Naive thymus-derived CD4-positive, alpha-beta T cell (primary cell): ENCODE measurements at regions not wholly inside any gene's neighbourhood (a gene's known extent, or its start where the extent isn't known, plus 50 kb on each side); places are given as distances from the start of the nearest gene placed in this dataset.

ENCODE experiments used
- ATAC-seq: fragments of 150-1000 bp; cut with Tn5 transposase; 2 replicates; pipeline ENCODE4 v1.10.0; 2021; ENCODE audit warnings: mild to moderate bottlenecking, moderate library complexity
- CTCF ChIA-PET: fragments of 350-600 bp; sonication (Branson Sonifier 250); formaldehyde crosslinking; loops from one replicate; lab custom pipeline; 2021; ENCODE audit warnings: antibody characterized with exemption; lab: Charles Lee
- POLR2A ChIA-PET: fragments of 350-600 bp; sonication (Branson Sonifier 250); formaldehyde crosslinking; loops from one replicate; lab custom pipeline; 2021; ENCODE audit warnings: antibody characterized with exemption, inconsistent platforms; lab: Charles Lee
- DNase-seq, 9 donors: peaks; one replicate each; pipeline versions ENCODE4 v3.0.0 to v3.0.0-alpha.2; 2020 to 2022; ENCODE audit warnings: mixed read lengths in 1 of 9
- H3K27ac ChIP-seq: one replicate; pipeline ENCODE4 v1.7.0; 2013; ENCODE audit warnings: mild to moderate bottlenecking, low read depth, low read length, moderate library complexity
- H3K27me3 ChIP-seq, 2 donors: one replicate each; pipeline ENCODE4 v1.7.0; 2013; ENCODE audit warnings: low read length in 2 of 2, mild to moderate bottlenecking in 2 of 2, moderate library complexity in 2 of 2; ENCODE audit not compliant: control insufficient read depth in 2 of 2, insufficient read depth in 2 of 2
- H3K36me3 ChIP-seq, 3 experiments: 1 replicate in 2 of 3; 2 replicates in 1 of 3; pipeline ENCODE4 v1.7.0; 2013; ENCODE audit warnings: low read length in 3 of 3, mild to moderate bottlenecking in 3 of 3, moderate library complexity in 1 of 3; ENCODE audit not compliant: insufficient read depth in 3 of 3, control insufficient read depth in 2 of 3
- H3K4me1 ChIP-seq, 2 donors: one replicate each; pipeline ENCODE4 v1.7.0; 2013; ENCODE audit warnings: low read length in 2 of 2, mild to moderate bottlenecking in 2 of 2, moderate library complexity in 1 of 2; ENCODE audit not compliant: control insufficient read depth in 2 of 2, insufficient read depth in 2 of 2
- H3K4me3 ChIP-seq: 2 replicates; pipeline ENCODE4 v1.7.0; 2013; ENCODE audit warnings: mild to moderate bottlenecking, low read length
- H3K9me3 ChIP-seq, 3 experiments: 1 replicate in 2 of 3; 2 replicates in 1 of 3; pipeline ENCODE4 v1.7.0; 2013; ENCODE audit warnings: low read length in 3 of 3; ENCODE audit not compliant: control insufficient read depth in 2 of 3
- H3K27ac Mint-ChIP-seq, 9 donors: one replicate each; pipeline ENCODE4 v1.8.0; 2020 to 2022; ENCODE audit warnings: mixed read lengths in 9 of 9, mild to moderate bottlenecking in 8 of 9, moderate library complexity in 5 of 9, inconsistent platforms in 2 of 9
- H3K27me3 Mint-ChIP-seq, 5 donors: one replicate each; pipeline ENCODE4 v1.8.0; 2021 to 2022; ENCODE audit warnings: mixed read lengths in 5 of 5, mild to moderate bottlenecking in 1 of 5
- H3K36me3 Mint-ChIP-seq, 5 donors: one replicate each; pipeline ENCODE4 v1.8.0; 2020 to 2022; ENCODE audit warnings: mixed read lengths in 5 of 5, mild to moderate bottlenecking in 3 of 5, inconsistent platforms in 1 of 5
- H3K4me1 Mint-ChIP-seq, 7 donors: one replicate each; pipeline ENCODE4 v1.8.0; 2020 to 2022; ENCODE audit warnings: mixed read lengths in 7 of 7, mild to moderate bottlenecking in 3 of 7, inconsistent platforms in 1 of 7
- H3K4me3 Mint-ChIP-seq, 10 donors: one replicate each; pipeline ENCODE4 v1.8.0; 2020 to 2022; ENCODE audit warnings: mild to moderate bottlenecking in 10 of 10, mixed read lengths in 10 of 10, moderate library complexity in 6 of 10, inconsistent platforms in 2 of 10
- H3K9me3 Mint-ChIP-seq, 11 donors: one replicate each; pipeline ENCODE4 v1.8.0; 2020 to 2022; ENCODE audit warnings: mixed read lengths in 11 of 11, mild to moderate bottlenecking in 4 of 11, inconsistent platforms in 1 of 11, moderate library complexity in 1 of 11
- intact Hi-C, 2 donors: fragments of 100-400 bp; cut with micrococcal nuclease; formaldehyde crosslinking; loops; one replicate each; pipeline ENCODE4 v1.15.1; 2023

DNA sequence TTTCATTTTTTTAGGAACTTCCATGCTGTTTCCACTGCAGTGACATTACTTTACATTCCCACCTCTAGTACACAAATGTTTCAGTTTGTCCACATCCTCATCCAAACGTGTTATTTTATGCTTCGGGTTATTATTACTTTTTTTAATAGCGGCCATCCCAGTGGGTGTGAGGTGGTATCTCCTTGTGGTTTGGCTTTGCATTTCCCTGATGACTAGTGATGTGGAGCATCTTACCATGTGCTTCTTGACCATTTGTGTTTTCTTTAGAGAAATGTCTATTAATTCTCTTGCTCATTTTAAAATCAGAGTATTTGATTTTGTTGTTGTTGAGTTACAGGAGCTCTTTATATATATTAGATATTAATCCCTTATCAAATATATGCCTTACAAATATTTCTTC, 70.3 kb upstream of the ANO1 start:
- Histone ChIP-seq H3K9me3 (no peaks in the 10 kb centered on the region), H3K27ac (no peak overlapping the region), H3K4me1 (no peaks in the 10 kb centered on the region), H3K36me3 (no peaks in the 10 kb centered on the region), H3K4me3 (no peak overlapping the region), H3K27me3 (no peaks in the 10 kb centered on the region)
- H3K27ac Mint-ChIP-seq: no peak overlapping the region
- no peaks in the 10 kb centered on the region for H3K36me3 Mint-ChIP-seq
- no peaks in the 10 kb centered on the region for H3K9me3 Mint-ChIP-seq
- DNase-seq (no peak), ATAC-seq (no peak)
- ChIA-PET CTCF (no interaction called here), POLR2A (no interaction called here)
- intact Hi-C loops: no loop called here
- peaks cover 0 to 6% (median 0%) of the 10 kb centered on the region in 7 donors for H3K4me1 Mint-ChIP-seq
- no peak overlapping the region for H3K4me3 Mint-ChIP-seq
- peaks cover 0 to 7% (median 0%) of the 10 kb centered on the region in 5 donors for H3K27me3 Mint-ChIP-seq

DNA sequence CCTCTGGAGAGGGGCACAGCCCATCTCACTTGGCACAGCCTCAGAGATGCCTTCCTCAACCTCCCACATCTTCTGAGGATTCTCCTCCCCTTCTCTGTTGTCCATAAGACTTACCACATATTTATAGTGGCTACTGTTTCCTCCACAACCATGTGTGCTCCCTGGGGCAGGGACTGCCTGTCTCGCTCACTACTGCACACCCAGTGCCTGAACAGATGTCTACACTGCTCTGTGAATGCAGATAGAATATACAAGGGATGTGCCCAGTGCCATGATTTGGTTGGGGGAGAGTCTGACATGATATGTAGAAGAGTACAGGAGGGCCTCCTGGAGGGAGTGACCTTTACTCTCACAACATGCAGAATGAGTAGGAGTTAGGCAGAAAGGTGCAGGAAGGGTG, 67.3 kb upstream of the ANO1 start:
- H3K27me3 ChIP-seq: no peaks in the 10 kb centered on the region
- Mint-ChIP-seq H3K27ac (no peak overlapping the region), H3K27me3 (peaks cover 0 to 3% (median 0%) of the 10 kb centered on the region in 5 donors), H3K36me3 (no peaks in the 10 kb centered on the region), H3K4me3 (no peak overlapping the region), H3K9me3 (no peaks in the 10 kb centered on the region), H3K4me1 (no peaks in the 10 kb centered on the region)
- ATAC-seq (no peak), DNase-seq (no peak)
- H3K4me3 ChIP-seq: no peak overlapping the region
- H3K9me3 ChIP-seq: no peaks in the 10 kb centered on the region
- no peaks in the 10 kb centered on the region for H3K36me3 ChIP-seq
- CTCF ChIA-PET: no interaction called here
- intact Hi-C loops: no loop called here
- no peaks in the 10 kb centered on the region for H3K4me1 ChIP-seq
- no peak overlapping the region for H3K27ac ChIP-seq
- POLR2A ChIA-PET: no interaction called here

DNA sequence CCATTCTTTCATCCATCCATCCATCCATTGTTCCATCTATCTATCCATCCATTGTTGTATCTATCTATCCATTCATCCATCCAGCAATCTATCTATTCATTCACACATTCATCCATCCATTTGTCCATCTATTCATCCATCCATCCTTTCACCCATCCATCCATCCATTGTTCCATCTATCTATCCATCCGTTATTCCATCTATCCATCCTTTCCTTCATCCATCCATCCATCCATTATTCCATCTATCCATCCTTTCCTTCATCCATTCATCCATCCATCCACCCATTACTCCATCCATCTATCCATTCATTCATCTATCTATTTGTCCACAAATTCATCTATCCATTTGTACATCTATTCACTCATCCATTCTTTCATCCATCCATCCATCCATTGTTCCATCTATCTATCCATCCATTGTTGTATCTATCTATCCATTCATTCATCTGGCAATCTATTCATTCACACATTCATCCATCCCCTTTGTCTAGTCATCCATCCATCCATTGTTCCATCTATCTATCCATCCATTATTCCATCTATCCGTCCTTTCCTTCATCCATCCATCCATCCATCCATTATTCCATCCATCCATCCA, 65.9 kb upstream of the ANO1 start:
- Mint-ChIP-seq H3K27me3 (peaks cover 0 to 11% (median 5%) of the 10 kb centered on the region in 5 donors), H3K36me3 (no peaks in the 10 kb centered on the region)
- ATAC-seq: no peak

DNA sequence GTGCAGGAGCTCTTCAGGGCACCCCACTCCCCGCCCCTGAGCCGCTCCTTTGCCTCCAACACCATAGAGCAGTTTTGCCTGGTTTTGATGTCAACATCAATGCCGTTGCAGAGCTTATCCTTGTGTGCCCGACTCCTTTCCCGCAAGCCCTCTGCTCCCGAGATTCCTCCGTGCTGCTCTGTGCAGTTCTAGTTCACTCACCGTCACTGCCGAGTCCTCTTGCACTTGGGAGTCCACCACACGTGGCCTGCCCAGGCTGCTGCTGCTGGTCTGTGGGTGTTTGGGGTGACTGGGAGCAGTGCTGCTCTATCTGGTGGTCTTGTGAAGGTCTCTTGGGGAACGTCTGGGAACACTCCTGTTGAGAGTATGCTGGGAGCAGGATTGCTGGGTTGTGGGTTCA, 63.8 kb upstream of the ANO1 start:
- peaks cover 0 to 17% (median 6%) of the 10 kb centered on the region in 5 donors for H3K27me3 Mint-ChIP-seq
- Histone ChIP-seq H3K4me1 (no peaks in the 10 kb centered on the region), H3K4me3 (no peak overlapping the region), H3K27ac (no peak overlapping the region), H3K36me3 (no peaks in the 10 kb centered on the region), H3K9me3 (no peaks in the 10 kb centered on the region), H3K27me3 (no peaks in the 10 kb centered on the region)
- no peak for DNase-seq
- intact Hi-C loops: no loop called here
- H3K27ac Mint-ChIP-seq: no peak overlapping the region
- H3K4me3 Mint-ChIP-seq: no peak overlapping the region
- CTCF ChIA-PET: no interaction called here
- no peaks in the 10 kb centered on the region for H3K36me3 Mint-ChIP-seq
- no peaks in the 10 kb centered on the region for H3K9me3 Mint-ChIP-seq
- H3K4me1 Mint-ChIP-seq: peaks cover 0 to 1% (median 0%) of the 10 kb centered on the region in 7 donors
- POLR2A ChIA-PET: no interaction called here
- no peak for ATAC-seq

More for the DNA sequence above, 65.9 kb upstream of the ANO1 start:
- ChIA-PET POLR2A (no interaction called here), CTCF (no interaction called here)
- no peak overlapping the region for H3K27ac Mint-ChIP-seq
- H3K4me1 ChIP-seq: no peaks in the 10 kb centered on the region
- DNase-seq: no peak
- H3K9me3 Mint-ChIP-seq: no peaks in the 10 kb centered on the region
- H3K36me3 ChIP-seq: no peaks in the 10 kb centered on the region
- H3K4me3 ChIP-seq: no peak overlapping the region
- H3K4me1 Mint-ChIP-seq: peaks cover 0 to 1% (median 0%) of the 10 kb centered on the region in 7 donors
- no peak overlapping the region for H3K27ac ChIP-seq
- no peaks in the 10 kb centered on the region for H3K9me3 ChIP-seq
- no peaks in the 10 kb centered on the region for H3K27me3 ChIP-seq
- intact Hi-C loops: no loop called here
- no peak overlapping the region for H3K4me3 Mint-ChIP-seq

DNA sequence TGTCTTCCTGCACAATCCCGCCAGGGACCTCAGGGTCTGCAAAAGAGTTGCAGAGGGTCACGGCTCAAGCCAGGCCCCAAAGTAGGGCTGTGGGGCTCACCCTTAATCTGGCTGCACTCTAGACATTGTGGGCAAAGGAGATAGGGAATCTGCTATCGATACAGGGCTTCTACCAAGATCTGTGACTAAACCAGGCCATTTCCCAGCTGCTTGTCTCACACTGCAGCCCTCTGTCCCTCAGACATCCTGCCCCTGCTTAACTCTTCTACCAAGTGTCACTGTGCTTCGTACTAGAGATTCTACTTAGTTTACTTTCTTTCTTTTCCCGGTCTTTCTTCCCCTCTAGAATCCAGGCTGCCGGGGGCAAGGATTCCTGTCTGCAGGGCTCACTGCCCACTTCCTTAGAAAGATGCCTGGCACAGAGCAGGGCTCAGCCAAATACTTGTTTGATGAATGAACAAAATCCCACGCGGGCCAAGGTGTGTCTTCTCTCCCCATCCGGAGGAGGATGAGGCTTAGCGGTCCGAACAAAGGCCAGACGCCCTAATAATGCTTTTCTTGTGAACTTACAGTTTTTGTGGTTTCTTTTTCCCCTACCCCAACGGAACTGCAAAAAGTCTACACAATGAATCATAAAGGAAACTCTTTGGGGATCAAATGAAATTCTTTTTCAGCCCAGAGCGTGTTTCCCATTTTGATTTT, 61.3 kb upstream of the ANO1 start:
- ChIA-PET POLR2A (no interaction called here), CTCF (no interaction called here)
- ATAC-seq (no peak), DNase-seq (no peak)
- Mint-ChIP-seq H3K27ac (no peak overlapping the region), H3K9me3 (no peaks in the 10 kb centered on the region), H3K27me3 (peaks cover 0 to 20% (median 6%) of the 10 kb centered on the region in 5 donors), H3K4me3 (no peak overlapping the region), H3K36me3 (no peaks in the 10 kb centered on the region), H3K4me1 (peaks cover 0 to 1% (median 0%) of the 10 kb centered on the region in 7 donors)
- intact Hi-C loops: no loop called here
- H3K36me3 ChIP-seq: no peaks in the 10 kb centered on the region
- H3K9me3 ChIP-seq: no peaks in the 10 kb centered on the region
- no peak overlapping the region for H3K4me3 ChIP-seq
- H3K27ac ChIP-seq: no peak overlapping the region
- H3K27me3 ChIP-seq: no peaks in the 10 kb centered on the region
- no peaks in the 10 kb centered on the region for H3K4me1 ChIP-seq

DNA sequence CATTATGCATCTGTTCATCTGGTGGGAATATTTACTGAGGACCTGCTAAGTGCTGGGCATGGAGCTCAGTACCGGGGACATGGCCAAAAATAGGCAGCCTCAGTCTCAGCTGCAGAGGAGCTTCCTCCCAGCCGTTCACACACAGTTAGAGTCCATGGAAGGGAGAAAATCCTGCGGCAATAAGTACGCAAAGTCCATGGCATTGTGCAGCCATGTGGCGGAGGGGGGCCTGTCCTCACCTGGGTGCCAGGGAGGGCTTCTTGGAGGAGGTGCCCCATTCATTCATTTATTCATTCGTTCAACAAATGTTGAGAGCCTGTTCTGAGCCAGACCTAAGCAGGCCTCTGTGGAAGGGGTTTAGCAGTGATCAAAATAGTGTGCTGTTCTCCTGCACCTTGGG, 59.3 kb upstream of the ANO1 start:
- POLR2A ChIA-PET: no interaction called here
- Mint-ChIP-seq H3K4me3 (no peak overlapping the region), H3K27me3 (peaks cover 0 to 23% (median 9%) of the 10 kb centered on the region in 5 donors), H3K36me3 (no peaks in the 10 kb centered on the region), H3K27ac (no peak overlapping the region), H3K4me1 (peaks cover 0 to 1% (median 0%) of the 10 kb centered on the region in 7 donors), H3K9me3 (peaks cover 0 to 1% (median 0%) of the 10 kb centered on the region in 11 donors)
- DNase-seq: no peak
- H3K4me3 ChIP-seq: no peak overlapping the region
- no peaks in the 10 kb centered on the region for H3K27me3 ChIP-seq
- ATAC-seq: no peak
- H3K27ac ChIP-seq: no peak overlapping the region
- CTCF ChIA-PET: no interaction called here
- no peaks in the 10 kb centered on the region for H3K36me3 ChIP-seq
- H3K4me1 ChIP-seq: no peaks in the 10 kb centered on the region
- no peaks in the 10 kb centered on the region for H3K9me3 ChIP-seq
- intact Hi-C loops: no loop called here

DNA sequence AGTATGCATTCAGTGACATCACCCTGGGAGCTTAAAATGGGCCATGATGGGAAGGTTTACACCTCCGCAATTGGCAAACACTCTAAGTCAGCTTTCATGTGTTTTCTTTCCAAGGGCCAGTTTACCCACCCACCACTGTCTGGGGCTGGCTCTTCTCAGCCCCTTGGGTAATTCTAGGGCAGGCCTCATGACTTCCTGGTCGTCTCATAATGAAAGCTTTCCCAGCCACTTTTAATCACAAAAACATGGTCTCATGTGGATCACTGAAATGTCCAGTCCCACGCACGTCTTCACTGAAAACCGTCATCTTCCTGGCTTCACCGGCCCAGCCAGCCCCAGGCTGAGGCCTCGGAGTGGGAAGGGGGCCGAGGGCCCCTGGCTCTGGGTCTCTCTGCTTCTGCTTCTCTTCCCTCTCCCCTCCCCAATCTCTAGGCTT, 58.5 kb upstream of the ANO1 start:
- no peak overlapping the region for H3K27ac Mint-ChIP-seq
- no peak for DNase-seq
- POLR2A ChIA-PET: no interaction called here
- no peak overlapping the region for H3K27ac ChIP-seq
- H3K36me3 Mint-ChIP-seq: no peaks in the 10 kb centered on the region
- H3K27me3 ChIP-seq: no peaks in the 10 kb centered on the region
- no peaks in the 10 kb centered on the region for H3K9me3 ChIP-seq
- H3K36me3 ChIP-seq: no peaks in the 10 kb centered on the region
- no peak overlapping the region for H3K4me3 ChIP-seq
- H3K4me1 ChIP-seq: no peaks in the 10 kb centered on the region
- intact Hi-C loops: no loop called here
- no peak for ATAC-seq
- H3K4me3 Mint-ChIP-seq: no peak overlapping the region
- peaks cover 0 to 23% (median 9%) of the 10 kb centered on the region in 5 donors for H3K27me3 Mint-ChIP-seq
- peaks cover 0 to 1% (median 0%) of the 10 kb centered on the region in 11 donors for H3K9me3 Mint-ChIP-seq
- peaks cover 0 to 1% (median 0%) of the 10 kb centered on the region in 7 donors for H3K4me1 Mint-ChIP-seq
- CTCF ChIA-PET: no interaction called here
